HG03060 (cell line): ENCODE measurements at regions not wholly inside any gene's neighbourhood (a gene's known extent, or its start where the extent isn't known, plus 50 kb on each side); places are given as distances from the start of the nearest gene placed in this dataset.
"Not testable (repeated sequence)": the region's sequence is repeated elsewhere in the genome, so short reads cannot be mapped to it uniquely, and the experiment has no call there.

Experiments
- ATAC-seq: cut with Tn5 transposase; IDR thresholded peaks from one replicate; pipeline ENCODE4 v1.9.1; 2021; ENCODE audit warnings: low read depth, moderate number of reproducible peaks; ENCODE audit not compliant: unreplicated experiment

DNA sequence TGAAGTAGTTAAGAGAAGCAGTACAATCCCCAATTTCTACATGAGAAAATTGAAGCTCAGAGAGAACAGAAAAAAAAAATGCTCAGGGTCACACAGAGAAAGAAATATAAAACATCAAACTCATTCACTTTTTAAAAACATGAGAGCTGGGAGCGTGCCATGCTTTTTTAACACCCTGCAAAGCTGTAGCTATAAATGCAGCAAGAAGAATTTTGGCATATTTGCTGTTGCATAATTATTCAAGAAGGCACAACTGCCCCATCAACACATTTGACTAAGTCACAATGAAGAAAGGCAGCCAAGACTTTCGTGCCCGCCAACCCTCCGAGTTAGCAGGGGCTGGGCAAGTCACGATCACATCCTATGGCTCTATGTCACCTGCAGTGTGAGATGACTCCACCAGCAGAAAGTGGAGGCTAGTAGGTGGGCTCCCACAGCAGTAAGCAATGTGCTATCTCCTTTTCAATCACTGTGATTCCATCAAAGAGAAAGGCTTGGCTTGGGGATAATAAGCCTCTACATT lies 214.8 kb downstream of the DHX15 start:
- no peak for ATAC-seq

DNA sequence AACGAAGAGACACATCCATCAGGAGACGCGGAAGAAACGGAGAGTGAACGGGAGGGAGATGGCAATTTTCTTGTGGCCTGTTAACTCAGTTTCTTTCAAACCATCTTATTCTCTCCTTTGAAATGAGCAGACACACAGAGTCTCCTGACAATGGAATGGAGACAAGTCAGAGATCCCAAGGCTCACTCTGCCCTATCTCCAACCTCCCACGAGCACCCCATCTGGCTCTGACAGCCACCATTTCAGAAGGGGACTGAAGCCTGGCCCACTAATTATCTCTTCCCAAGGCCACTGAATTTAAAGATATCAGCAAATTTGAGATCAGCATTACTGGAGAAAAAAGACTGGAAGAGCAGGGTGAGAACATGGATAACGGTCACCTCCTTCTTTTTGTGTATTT lies 215.6 kb downstream of the DHX15 start:
- ATAC-seq = no peak

DNA sequence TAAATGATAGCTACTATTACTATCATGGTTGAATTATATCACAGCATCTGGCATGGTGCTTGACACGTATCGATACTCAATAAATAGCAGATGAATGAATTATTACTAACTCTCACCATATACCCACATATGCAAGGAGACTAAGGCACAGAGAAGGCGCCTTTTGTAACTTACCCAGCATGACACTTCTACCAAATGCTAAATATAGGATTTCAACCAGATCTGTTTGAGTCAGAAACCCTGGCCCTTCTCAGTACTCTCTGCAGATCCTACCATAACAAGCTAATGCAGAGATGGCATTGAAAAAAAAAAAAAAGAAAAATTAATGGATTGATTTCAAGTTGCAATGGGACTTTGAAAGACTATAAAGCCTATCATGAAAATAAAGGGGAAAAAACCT lies 219.5 kb downstream of the DHX15 start:
- no peak for ATAC-seq

DNA sequence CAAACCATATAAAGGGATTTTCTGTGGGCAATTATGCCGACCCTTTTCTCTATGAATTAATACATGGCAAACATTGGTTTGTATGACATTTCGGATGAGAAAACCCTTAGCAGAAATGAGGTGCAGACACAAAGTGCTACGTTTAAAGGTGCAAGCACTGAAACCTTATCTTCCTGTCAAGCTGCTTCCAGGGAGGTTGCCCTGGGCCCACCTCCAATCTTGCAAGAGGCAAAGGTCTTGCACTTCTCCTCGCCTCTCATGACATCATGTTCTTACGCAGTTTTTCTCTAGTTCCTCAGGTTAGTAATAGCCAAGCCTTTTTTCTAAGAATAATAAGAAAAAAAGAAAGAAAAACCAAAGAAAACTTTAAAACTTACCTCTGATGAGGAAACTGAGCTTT lies 220.1 kb downstream of the DHX15 start:
- no peak for ATAC-seq

DNA sequence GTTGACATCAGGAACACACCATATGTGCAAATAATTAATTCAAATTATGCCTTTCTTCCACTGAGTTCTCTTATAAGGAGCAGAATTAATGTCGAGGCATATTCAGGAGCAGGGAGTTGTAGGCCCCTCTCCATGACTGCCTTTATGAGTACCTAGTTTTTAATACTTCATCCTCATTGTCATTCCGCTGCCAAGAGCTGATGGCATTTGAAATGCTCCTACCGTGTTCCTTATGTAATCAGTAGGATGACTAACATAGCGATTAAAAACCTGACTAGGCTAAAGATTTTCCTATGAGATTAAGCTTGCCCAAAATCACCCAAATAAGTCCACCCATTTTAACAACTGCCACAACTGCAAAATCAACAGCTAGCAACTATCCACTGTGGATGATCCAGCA lies 220.6 kb downstream of the DHX15 start:
- no peak for ATAC-seq

DNA sequence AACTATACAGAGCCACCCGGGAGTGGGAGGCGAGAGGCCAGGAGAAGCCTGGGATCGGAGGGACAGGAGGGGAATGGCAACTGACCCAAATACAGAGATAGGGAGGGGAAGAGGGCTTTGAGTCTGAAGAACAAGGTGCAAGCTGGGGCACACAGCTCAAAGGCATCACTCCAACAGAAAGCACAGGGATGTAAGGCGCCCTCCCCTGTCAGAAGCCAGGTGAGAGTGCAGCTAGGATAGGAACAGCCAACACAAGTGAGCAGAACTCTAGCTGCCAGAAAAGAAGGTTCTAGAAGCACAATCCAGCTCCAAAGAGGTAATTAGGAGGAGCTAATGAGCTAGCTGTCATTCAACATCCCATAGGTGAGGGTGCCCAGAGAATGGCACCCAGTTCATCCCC lies 232.2 kb downstream of the DHX15 start:
- ATAC-seq = no peak

DNA sequence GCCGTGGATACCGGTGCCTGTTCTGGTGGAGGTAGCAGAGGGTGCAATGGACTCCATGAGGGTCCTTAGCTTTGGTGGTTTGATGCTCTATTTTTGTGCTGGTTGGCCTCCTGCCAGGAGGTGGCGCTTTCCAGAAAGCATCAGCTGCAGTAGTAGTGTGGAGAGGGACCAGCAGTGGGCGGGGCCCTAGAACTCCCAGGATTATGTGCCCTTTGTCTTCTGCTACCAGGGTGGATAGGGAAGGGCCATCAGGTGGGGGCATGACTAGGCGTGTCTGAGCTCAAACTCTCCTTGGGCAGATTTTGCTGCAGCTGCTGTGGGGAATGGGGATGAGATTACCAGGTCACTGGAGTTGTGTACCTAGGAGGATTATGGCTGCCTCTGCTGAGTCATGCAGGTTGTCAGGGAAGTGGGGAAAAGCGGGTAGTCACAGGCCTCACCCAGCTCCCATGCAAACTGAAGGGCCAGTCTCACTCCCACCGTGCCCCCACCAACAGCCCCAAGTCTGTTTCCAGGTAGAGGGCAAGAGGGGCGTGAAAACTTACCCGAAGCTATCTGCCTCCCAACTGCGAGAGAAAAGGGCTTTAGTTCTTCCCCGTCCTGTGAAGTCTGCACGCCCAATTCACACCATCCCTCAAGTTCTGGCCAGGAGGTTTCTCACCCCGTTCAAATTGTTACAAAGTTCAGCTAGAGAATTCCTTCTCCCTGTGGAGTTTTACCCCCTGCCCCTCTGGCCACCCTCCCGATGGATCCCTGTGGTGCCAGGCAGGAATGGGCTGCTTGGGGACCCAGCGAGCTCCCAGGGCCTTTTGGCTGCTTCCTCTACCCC lies 235.0 kb downstream of the DHX15 start:
- not testable (repeated sequence) for ATAC-seq

DNA sequence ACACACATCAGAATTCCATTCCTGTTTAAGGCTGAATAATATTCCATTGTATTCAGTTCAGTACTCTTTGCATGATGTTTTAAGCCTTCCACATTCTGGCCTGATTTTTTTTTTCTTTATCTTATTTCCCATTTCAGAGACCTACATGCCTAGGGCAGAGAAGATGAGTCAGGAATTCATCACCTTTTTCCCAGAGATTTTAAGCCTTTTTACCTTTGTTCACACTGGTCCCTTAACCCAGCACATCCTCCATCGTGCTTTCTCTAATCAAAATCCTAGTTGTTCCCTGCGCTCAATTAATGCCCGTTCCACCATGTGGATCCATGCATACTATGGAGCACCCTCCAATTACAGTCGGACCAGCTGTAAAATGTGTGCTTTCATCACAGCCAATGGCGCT lies 245.1 kb downstream of the DHX15 start:
- ATAC-seq = no peak

DNA sequence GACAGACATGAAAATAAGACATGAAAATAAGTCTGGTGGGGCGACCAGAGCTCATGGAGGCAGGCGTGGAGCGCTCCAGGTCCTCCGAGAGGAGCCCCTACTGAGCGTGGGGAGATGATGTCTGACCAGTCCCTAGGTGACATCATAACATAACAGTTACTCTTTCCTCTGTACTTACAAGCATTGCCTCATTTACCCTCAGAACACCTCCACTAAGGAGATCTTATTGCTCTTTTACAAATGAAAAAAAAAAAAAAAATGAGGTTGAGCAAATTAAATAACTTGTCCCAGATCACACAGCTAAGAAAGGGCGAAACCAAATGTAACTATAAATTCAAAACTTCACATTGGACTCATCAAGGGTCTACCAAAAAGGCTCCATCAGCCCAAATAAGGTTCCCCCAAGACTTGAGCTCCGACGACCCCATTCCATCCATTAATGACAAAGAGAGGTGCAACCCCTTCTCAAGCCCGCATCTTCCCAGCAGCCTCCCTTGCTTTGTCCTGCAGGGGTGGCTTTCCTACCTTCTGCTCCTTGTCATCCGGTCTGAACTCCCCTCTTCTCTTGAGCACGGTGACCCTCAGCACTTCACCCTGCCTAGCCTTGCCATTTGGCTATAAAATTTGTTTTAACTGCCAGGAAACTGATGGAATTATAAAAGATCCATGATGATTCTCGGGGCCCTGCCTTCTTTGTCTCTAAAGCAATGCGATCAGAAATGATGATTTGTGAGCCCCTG lies 246.7 kb downstream of the DHX15 start:
- ATAC-seq = no peak

DNA sequence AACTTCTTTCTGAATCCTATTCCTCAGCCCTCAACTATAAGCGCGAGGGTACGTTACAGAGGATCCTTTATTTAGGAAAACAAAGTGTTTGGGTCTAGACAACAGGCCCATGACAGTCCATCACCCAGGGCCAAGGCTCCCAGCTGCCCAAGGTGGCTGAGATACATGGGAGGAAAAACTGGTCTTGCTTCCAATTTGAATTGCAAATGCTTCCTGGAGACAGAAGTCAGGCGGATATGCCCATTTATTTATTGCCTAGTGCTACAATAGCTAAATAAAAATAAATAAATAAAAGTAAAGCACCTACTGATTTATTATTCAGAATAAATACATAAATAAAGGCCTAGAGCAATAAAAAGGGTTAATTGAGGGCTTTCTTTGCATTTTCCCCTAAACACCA lies 248.7 kb downstream of the DHX15 start:
- no peak for ATAC-seq

DNA sequence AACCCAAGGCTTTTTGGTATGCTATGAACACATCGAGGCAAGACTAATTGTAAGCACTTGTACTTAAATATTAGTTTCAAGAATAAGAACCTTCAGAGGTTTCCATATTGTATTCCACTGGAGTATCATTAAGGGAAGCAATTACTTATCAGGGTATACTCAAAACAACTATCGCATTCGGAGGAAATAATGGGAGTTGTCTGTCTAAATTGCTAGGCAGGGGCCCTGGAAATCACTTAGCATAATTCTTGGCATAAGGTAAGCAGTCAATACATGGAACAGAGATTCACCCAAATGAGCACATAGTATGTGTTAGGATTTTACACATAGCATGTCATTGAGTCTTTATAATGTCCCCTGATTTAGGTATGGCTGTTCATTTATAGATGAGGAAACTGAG lies 249.4 kb downstream of the DHX15 start:
- ATAC-seq = no peak

DNA sequence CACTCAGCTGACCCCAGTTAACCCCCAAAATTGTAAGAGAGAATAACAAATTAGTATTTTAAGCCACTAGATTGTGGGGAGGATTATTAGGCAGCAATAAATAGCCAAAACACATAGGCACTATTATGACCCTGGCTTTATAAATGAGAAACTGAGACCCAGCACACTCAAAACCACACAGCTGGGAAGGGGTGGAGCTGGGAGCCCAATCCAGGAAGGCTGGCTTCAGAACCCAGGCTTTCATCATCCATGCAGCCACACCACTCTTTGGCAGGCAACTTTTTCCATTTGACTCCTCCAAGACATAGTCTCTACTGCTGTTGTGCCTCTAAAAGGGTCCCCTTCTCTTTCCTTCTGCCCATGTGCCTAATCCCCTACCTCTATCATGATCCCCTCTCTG lies 253.8 kb downstream of the DHX15 start:
- no peak for ATAC-seq

DNA sequence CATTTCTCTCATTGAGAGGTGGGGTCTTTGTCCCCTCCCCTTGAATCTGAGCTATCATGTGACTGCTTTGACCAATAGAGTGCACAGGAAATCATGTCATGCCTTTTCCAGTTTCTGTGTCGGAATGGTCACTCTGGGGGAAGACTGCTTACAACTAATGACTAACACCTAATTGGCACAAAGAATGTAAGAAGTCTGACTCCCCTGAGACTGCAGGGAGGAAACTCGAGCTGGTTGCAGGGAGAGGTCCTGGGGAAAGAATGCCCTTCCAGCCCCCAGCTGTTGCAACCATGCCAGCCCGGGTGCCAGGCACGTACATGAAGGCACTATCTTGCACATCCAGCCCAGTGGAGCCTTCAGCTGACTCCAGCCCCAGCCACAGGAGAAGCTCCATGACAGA lies 254.2 kb downstream of the DHX15 start:
- no peak for ATAC-seq

DNA sequence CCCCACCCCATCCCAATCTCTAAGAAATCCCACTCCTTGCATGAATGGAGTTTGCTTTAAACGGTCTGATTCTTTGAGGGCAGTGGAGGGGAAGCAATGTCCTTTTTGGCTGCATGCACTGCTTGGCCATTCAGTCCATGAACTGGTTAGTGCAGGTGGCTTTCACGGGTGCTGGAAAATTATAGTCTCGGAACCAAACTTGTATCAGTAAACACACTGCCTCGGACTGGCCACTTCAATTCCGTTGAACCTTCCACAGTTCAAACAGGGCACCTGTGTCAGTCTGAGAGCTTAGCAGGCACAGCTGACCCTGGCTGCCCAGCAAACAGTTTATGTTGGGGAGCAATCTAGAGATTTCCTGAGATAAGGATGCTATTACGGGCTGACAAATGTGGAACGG lies 255.6 kb downstream of the DHX15 start:
- ATAC-seq = no peak

DNA sequence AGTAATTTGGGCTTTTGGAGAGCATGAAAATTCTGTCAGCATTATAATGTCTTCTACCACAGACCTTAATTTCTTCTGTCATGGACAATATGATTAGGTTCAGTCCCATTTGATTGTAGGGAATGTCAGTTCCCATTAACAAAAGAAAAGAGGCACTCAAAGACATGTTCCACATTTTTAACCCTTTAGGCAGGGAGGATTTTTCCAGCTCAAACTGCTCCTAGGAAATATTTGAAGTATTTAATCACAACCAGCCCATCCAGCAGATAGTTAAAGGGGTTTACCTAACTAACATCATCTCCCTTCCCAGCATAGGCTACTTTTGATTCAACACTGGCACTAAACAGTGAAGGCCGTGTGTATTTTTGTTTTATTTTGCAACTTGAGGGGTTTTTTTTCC lies 256.0 kb downstream of the DHX15 start:
- ATAC-seq = no peak

DNA sequence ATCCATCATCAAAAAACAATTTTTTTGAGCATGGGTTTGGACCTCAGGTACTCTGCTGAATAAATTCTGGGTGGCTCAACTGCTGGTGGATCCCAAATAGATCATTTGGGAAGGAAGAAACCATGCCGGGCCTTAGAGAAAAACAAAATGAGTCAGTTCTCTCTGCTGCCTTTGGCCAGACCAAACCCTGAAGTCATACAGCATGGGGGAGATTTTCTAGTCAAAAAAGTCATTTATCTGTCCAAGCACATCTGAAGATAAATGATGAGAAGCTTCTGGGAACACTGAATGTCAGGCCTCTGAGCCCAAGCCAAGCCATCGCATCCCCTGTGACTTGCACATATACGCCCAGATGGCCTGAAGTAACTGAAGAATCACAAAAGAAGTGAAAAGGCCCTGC lies 261.4 kb downstream of the DHX15 start:
- no peak for ATAC-seq

DNA sequence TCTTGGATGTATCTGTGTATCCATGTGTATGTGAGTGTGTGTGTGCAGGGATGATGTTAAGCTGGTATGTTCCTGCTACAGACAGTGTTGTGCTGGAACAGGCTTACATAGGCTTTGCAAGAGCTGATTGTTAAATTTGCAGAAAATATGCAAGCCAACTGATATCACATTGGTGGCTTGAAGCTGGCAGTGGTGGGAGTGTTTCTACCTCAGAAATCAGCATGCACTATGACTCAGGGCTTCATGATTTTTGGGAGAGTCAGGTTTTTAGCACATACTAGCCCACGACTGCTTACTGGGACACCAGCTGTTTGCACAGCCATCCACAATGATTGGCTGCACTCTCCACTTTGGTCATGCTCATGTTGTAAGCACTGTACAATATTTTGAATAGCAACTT lies 261.8 kb downstream of the DHX15 start:
- no peak for ATAC-seq

DNA sequence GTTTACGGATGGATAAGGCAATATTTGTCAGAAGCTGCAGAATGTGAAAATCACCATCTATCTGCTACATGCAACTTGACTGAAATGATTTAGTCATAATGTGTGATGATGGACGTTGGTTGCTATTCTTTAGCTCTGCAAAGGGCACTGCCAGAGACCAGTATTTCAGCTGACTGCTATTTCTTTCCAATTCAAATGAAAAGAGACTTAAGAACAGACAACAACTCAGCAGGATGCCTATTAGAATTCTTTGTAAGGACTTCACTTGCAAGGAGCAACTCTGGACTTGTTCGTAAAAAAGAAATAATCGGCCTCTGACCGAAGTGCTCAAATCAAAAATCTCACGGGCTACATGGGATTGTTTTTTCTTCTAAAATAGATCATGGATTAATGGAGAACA lies 262.7 kb downstream of the DHX15 start:
- ATAC-seq = no peak

DNA sequence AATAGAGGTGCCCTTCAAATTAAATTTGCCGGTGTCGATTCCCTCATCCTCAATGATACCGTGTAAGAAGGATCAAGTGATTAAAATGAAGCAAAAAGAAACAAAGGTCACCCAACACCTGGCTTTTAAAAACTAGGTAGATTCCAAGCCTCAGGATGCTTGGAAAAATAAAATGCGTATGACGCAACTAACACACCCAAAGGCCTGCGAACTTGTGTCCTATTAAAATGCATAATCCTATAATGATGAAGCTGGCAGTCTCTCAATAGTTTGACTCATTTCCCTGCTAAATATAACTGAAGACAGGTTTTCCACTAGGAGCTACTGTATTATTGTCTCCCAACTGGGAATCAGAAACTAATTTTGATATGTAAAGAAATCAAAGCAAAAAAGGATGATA lies 263.2 kb downstream of the DHX15 start:
- ATAC-seq = no peak

DNA sequence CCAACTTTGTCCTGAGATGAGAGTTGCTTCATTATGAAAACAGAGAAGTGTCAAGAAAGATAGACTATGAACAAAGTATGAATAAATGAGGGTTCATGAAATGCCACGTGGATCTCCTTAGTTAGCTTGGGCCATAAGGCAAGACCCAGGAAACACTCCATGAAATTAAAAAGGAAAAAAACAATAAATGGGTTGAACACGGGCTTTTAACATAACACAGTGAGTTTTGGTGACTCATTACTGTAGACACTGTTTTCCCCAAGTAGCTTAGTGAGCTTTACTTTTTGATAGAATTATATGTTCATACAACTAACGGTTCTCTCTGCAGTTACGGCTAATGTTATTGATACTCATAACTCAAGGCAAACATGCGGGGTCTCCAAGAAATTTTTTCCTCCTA lies 265.0 kb downstream of the DHX15 start:
- no peak for ATAC-seq

DNA sequence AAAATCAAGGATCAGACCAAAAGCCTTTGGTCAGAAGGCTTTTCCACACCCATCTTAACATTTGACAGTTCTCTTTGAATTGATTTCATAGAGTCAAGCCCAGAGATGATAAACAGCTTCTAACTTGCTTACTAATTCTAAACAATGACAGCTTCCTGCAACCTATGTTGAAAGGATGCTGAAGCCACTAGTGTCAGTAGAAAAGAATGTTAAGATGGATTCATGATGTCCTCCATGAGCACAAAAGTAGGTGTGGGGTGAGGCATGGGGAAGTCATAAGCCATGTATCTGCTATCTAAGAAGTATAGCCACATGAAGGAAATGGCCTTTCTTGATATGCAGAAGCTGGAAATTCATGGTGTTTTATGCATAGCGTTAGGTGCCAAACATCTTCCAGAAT lies 269.3 kb downstream of the DHX15 start:
- no peak for ATAC-seq
